Liver (tissue), 8 donors: ENCODE measurements at regions not wholly inside any gene's neighbourhood (a gene's known extent, or its start where the extent isn't known, plus 50 kb on each side); places are given as distances from the start of the nearest gene placed in this dataset.
A peak's percentile ranks its signal among the peaks of the same experiment; 100 is the strongest.

Experiments used
- DNase-seq: peaks from one replicate; pipeline ENCODE4 v3.0.0-alpha.2; 2017; ENCODE audit warnings: low spot score
- H3K27ac ChIP-seq, 2 donors: one replicate each; pipeline ENCODE4 v1.7.0; 2013; ENCODE audit warnings: inconsistent platforms in 2 of 2, low read length in 2 of 2, control low read depth in 1 of 2, low read depth in 1 of 2, mild to moderate bottlenecking in 1 of 2
- H3K27me3 ChIP-seq, 4 donors: one replicate each; pipeline versions ENCODE4 v1.6.1 to v1.7.0; 2013; ENCODE audit warnings: low read length in 3 of 4, inconsistent platforms in 1 of 4, mild to moderate bottlenecking in 1 of 4, moderate library complexity in 1 of 4; ENCODE audit not compliant: control insufficient read depth in 4 of 4, insufficient read depth in 4 of 4
- H3K36me3 ChIP-seq, 4 donors: one replicate each; pipeline versions ENCODE4 v1.6.1 to v1.7.0; 2013; ENCODE audit warnings: low read length in 3 of 4, mild to moderate bottlenecking in 3 of 4, low read depth in 1 of 4, moderate library complexity in 1 of 4; ENCODE audit not compliant: control insufficient read depth in 4 of 4, insufficient read depth in 3 of 4
- H3K4me1 ChIP-seq, 4 donors: one replicate each; pipeline versions ENCODE4 v1.6.1 to v1.7.0; 2013; ENCODE audit warnings: low read length in 3 of 4, mild to moderate bottlenecking in 3 of 4, moderate library complexity in 1 of 4; ENCODE audit not compliant: control insufficient read depth in 4 of 4, insufficient read depth in 4 of 4
- H3K4me3 ChIP-seq, 3 donors: one replicate each; pipeline versions ENCODE4 v1.6.1 to v1.7.0; 2013; ENCODE audit warnings: low read length in 3 of 3, control low read depth in 1 of 3, low read depth in 1 of 3, mild to moderate bottlenecking in 1 of 3
- H3K9ac ChIP-seq, 2 donors: one replicate each; pipeline ENCODE4 v1.7.0; 2013; ENCODE audit warnings: low read length in 2 of 2, mild to moderate bottlenecking in 2 of 2, moderate library complexity in 2 of 2, control low read depth in 1 of 2, low read depth in 1 of 2
- H3K9me3 ChIP-seq, 4 donors: one replicate each; pipeline versions ENCODE4 v1.6.1 to v1.7.0; 2013; ENCODE audit warnings: low read length in 3 of 4; ENCODE audit not compliant: control insufficient read depth in 4 of 4
- CTCF ChIP-seq: fragments of 150-350 bp; IDR thresholded peaks from 2 replicates; pipeline ENCODE4 v1.5.1; 2017; ENCODE audit warnings: improper control_type of control experiment, low read depth, low read length; ENCODE audit not compliant: missing input control
- EGR1 ChIP-seq, 2 donors: IDR thresholded peaks; 2 replicates each; pipeline ENCODE4 v1.6.1; 2016 to 2018; ENCODE audit warnings: antibody characterized with exemption in 2 of 2, low read depth in 2 of 2
- FOXA1 ChIP-seq: IDR thresholded peaks from 2 replicates; pipeline ENCODE4 v1.6.1; 2016; ENCODE audit warnings: antibody characterized with exemption
- FOXA2 ChIP-seq: IDR thresholded peaks from 2 replicates; pipeline ENCODE4 v1.6.1; 2016; ENCODE audit warnings: antibody characterized with exemption
- GABPA ChIP-seq, 2 donors: IDR thresholded peaks in 1 of 2; conservative IDR thresholded peaks in 1 of 2; 2 replicates each; pipeline ENCODE4 v1.6.1; 2016; ENCODE audit warnings: antibody characterized with exemption in 2 of 2, mild to moderate bottlenecking in 1 of 2, moderate library complexity in 1 of 2
- HNF4A ChIP-seq, 2 donors: conservative IDR thresholded peaks; 2 replicates each; pipeline ENCODE4 v1.6.1; 2016; ENCODE audit warnings: antibody characterized with exemption in 2 of 2, mild to moderate bottlenecking in 2 of 2
- JUND ChIP-seq, 2 donors: IDR thresholded peaks; 2 replicates each; pipeline ENCODE4 v1.6.1; 2016; ENCODE audit warnings: antibody characterized with exemption in 2 of 2
- NR2F2 ChIP-seq: IDR thresholded peaks from 2 replicates; pipeline ENCODE4 v1.6.1; 2016; ENCODE audit warnings: antibody characterized with exemption
- RAD21 ChIP-seq, 2 donors: IDR thresholded peaks; 2 replicates each; pipeline ENCODE4 v1.6.1; 2016; ENCODE audit warnings: antibody characterized with exemption in 2 of 2, mild to moderate bottlenecking in 2 of 2
- RXRA ChIP-seq, 2 donors: IDR thresholded peaks; 2 replicates each; pipeline ENCODE4 v1.6.1; 2017 to 2018; ENCODE audit warnings: antibody characterized with exemption in 2 of 2, mild to moderate bottlenecking in 1 of 2
- YY1 ChIP-seq: IDR thresholded peaks from 2 replicates; pipeline ENCODE4 v1.6.1; 2016; ENCODE audit warnings: antibody characterized with exemption, mild to moderate bottlenecking
- ZBTB33 ChIP-seq: IDR thresholded peaks from 2 replicates; pipeline ENCODE4 v1.6.1; 2016; ENCODE audit warnings: antibody characterized with exemption
- WGBS: extraction: QIAGEN DNeasy Blood & Tissue Kit; methylation state at CpG from one replicate; pipeline ENCODE4 v1.1.7; 2013; 5-methylcytosine and 5-hydroxymethylcytosine counted together
- TF ChIP-seq, protein P1 (sequence below): IDR thresholded peaks from 2 replicates; pipeline ENCODE4 v1.6.1; 2016; ENCODE audit warnings: antibody characterized with exemption
- TF ChIP-seq, protein P2 (sequence below): IDR thresholded peaks from 2 replicates; pipeline ENCODE4 v1.6.1; 2016; ENCODE audit warnings: antibody characterized with exemption
- donor health status: healthy.
- donor health status: healthy.
- donor health status: healthy.
- donor health status: healthy.
- donor health status: healthy.

DNA sequence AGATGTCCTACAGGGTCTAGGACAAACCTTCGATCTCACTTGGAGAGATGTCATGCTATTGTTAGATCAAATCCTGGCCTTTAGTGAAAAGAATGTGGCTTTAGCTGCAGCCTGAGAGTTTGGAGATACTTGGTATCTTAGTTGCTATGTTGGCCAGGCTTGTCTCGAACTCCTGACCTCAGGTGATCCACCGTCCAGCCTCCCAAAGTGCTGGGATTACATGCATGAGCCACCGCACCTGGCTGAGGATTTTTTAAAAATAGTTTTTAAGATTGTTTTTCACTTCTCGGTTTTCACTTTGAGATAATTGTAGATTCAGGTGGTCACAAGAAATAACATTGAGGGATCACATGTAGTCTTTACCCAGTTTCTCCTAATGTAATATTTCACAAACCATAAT, 738.3 kb upstream of the POM121L12 start:
- Histone ChIP-seq H3K27me3 (no peaks in the 10 kb centered on the region), H3K27ac (no peak overlapping the region), H3K9me3 (no peaks in the 10 kb centered on the region), H3K4me1 (no peaks in the 10 kb centered on the region), H3K9ac (no peak overlapping the region), H3K36me3 (no peaks in the 10 kb centered on the region), H3K4me3 (no peak overlapping the region)
- WGBS, result 84% methylated on average over 5 of the region's 5 CpGs
- no peak for DNase-seq
- TF ChIP-seq YY1 (no peak), CTCF (no peak)

DNA sequence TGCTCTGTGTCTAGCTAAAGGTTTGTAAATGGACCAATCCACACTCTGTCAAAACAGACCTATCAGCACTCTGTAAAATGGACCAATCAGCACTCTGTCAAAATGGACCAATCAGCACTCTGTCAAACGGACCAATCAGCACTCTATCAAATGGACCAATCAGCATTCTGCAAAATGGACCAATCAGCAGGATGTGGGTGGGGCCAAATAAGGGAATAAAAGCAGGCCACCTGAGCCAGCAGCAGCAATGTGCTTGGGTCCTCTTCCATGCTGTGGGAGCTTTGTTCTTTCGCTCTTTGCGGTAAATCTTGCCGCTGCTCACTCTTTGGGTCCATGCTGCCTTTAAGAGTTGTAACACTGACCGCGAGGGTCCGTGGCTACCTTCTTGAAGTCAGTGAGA, 740.5 kb upstream of the POM121L12 start:
- WGBS, result 87% methylated on average over 7 of the region's 7 CpGs
- TF ChIP-seq, protein P1, sequence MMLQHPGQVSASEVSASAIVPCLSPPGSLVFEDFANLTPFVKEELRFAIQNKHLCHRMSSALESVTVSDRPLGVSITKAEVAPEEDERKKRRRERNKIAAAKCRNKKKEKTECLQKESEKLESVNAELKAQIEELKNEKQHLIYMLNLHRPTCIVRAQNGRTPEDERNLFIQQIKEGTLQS, result no peak
- TF ChIP-seq YY1 (no peak), HNF4A (conservative IDR thresholded peaks at IDR 0.05) (no peak), RAD21 (IDR thresholded peaks at IDR 0.05) (no peak), RXRA (IDR thresholded peaks at IDR 0.05) (no peak)
- TF ChIP-seq, protein P2, sequence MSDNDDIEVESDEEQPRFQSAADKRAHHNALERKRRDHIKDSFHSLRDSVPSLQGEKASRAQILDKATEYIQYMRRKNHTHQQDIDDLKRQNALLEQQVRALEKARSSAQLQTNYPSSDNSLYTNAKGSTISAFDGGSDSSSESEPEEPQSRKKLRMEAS, result no peak
- H3K27ac ChIP-seq, result no peak overlapping the region
- no peaks in the 10 kb centered on the region for H3K4me1 ChIP-seq
- no peaks in the 10 kb centered on the region for H3K36me3 ChIP-seq
- no peaks in the 10 kb centered on the region for H3K27me3 ChIP-seq
- no peak overlapping the region for H3K9ac ChIP-seq
- no peak overlapping the region for H3K4me3 ChIP-seq
- no peak for DNase-seq
- no peaks in the 10 kb centered on the region for H3K9me3 ChIP-seq

DNA sequence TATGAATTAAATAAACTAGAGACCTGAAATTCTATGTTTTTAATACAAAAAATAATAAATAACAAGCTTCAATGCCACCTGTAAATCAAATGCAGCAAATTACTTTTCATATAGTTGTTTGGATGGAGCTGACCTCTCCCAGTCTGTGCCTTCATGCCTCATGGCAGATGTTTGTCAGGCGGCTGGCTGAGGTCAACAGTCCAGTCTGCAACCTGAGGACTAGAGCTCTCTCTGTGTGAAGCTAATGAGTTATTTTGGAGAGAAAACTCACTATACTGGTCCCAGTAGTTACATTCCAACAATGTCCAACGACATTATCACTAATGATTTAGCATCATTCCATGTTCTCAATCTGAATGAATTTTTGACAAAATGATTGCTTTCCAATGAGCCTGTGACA, 746.2 kb upstream of the POM121L12 start:
- no peak for DNase-seq
- no peak overlapping the region for H3K27ac ChIP-seq
- 35% methylated on average over 2 of the region's 2 CpGs for WGBS
- H3K4me3 ChIP-seq, result no peak overlapping the region
- TF ChIP-seq FOXA1, result no peak
- peak; percentile 47 to 57 for TF ChIP-seq HNF4A (conservative IDR thresholded peaks at IDR 0.05)
- H3K27me3 ChIP-seq, result no peaks in the 10 kb centered on the region
- H3K4me1 ChIP-seq, result no peaks in the 10 kb centered on the region
- H3K9ac ChIP-seq, result no peak overlapping the region
- no peaks in the 10 kb centered on the region for H3K36me3 ChIP-seq
- H3K9me3 ChIP-seq, result no peaks in the 10 kb centered on the region

DNA sequence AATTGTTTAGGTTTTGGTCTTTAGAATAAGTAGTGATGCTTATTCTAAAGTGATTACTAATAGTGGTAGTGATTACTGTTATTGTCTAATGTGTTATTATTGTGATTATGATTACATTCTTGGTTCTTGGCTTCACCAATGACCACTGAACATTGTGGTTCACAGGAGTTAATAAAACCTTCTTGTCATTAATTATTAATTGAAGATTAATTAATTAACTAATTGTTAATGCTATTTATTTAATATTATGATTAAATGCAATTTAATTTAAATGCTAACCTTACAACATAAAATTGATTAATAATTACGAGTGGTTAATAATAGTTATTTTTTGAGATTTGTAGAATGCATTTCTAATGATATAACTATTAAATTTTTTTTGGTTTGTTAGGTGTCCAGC, 747.7 kb upstream of the POM121L12 start:
- Histone ChIP-seq H3K36me3 (no peaks in the 10 kb centered on the region), H3K9me3 (no peaks in the 10 kb centered on the region), H3K4me3 (no peak overlapping the region), H3K4me1 (no peaks in the 10 kb centered on the region), H3K27ac (no peak overlapping the region), H3K27me3 (no peaks in the 10 kb centered on the region), H3K9ac (no peak overlapping the region)
- no peak for DNase-seq
- WGBS, result 91% methylated on average over 1 of the region's 1 CpG
- TF ChIP-seq, protein P1, result no peak
- TF ChIP-seq ZBTB33 (no peak), EGR1 (IDR thresholded peaks at IDR 0.05; ENCODE audit: low read depth in 2 of 2) (no peak), FOXA1 (no peak), FOXA2 (no peak), GABPA (IDR thresholded peaks at IDR 0.05 in 1 of 2, conservative IDR thresholded peaks at IDR 0.05 in 1 of 2) (no peak), CTCF (no peak), NR2F2 (no peak), JUND (IDR thresholded peaks at IDR 0.05) (no peak)
- TF ChIP-seq, protein P2, result no peak
